ENCODE measurements at regions not wholly inside any gene's neighbourhood (a gene's known extent, or its start where the extent isn't known, plus 50 kb on each side); places are given as distances from the start of the nearest gene placed in this dataset.
"Not testable (repeated sequence)": the region's sequence is repeated elsewhere in the genome, so short reads cannot be mapped to it uniquely, and the experiment has no call there.

DNA sequence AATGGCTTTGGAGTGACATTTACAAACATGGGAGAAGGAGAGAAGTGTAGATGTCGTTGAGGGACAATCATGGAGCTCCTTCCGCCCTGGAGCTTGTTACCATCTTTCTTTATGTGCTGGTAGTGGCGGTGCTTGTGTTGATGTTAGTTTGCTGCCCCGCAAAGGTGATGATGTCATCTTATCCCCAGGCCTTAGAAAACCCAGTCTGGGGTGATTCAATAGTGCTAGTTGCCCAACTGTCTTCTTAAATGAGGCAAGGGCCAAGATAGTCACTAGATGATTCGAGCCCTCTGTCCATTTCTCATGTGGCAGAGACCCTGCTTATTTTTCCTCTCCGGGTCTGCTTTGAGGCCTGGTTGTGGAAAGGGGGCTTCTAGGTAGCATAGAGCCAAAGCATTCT, 277.4 kb downstream of the CCSER2 start:
- Mint-ChIP-seq H3K4me3 (no peak overlapping the region), H3K27ac (no peak overlapping the region), H3K27me3 (peaks cover 12% of the 10 kb centered on the region), H3K36me3 (ENCODE audit: low read depth) (no peaks in the 10 kb centered on the region), H3K9me3 (no peaks in the 10 kb centered on the region), H3K4me1 (no peaks in the 10 kb centered on the region)
- ATAC-seq = no peak
- DNase-seq = no peak

- no peak overlapping the region for H3K4me3 Mint-ChIP-seq
- ATAC-seq (no peak), DNase-seq (no peak)
- H3K4me1 Mint-ChIP-seq = no peaks in the 10 kb centered on the region
- H3K27me3 Mint-ChIP-seq = peaks cover 12% of the 10 kb centered on the region
- H3K36me3 Mint-ChIP-seq (ENCODE audit: low read depth) = no peaks in the 10 kb centered on the region
- H3K9me3 Mint-ChIP-seq = no peaks in the 10 kb centered on the region
- no peak overlapping the region for H3K27ac Mint-ChIP-seq
Measured at GRCh38 chr10:84606428-84606827, 278.0 kb downstream of the CCSER2 start.

- Mint-ChIP-seq H3K27me3 (peaks cover 12% of the 10 kb centered on the region), H3K4me3 (no peak overlapping the region)
Measured at GRCh38 chr10:84607044-84607443, 278.7 kb downstream of the CCSER2 start.

DNA sequence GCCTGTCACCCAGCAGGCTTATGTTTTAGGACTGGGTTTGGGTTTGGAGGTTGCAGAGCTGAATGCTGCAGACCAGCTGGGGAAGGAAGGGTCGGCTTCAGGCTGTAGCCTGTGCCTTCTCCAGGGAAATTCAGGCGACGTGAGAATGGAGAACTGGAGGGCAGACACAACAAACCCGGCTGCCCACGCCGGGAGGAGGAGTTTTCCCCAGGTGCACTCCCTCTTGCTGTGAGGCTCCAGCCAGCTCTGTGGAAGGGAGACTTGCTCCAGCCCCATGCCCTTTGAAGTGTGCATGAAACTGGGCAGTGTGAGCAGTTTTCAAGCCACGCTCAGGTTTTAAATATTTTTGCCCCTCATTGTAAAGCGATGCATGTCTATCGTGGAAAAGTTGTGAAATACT, 279.1 kb downstream of the CCSER2 start:
- Mint-ChIP-seq H3K9me3 (no peaks in the 10 kb centered on the region), H3K27ac (no peak overlapping the region), H3K4me3 (no peak overlapping the region), H3K27me3 (peaks cover 12% of the 10 kb centered on the region), H3K4me1 (no peaks in the 10 kb centered on the region), H3K36me3 (ENCODE audit: low read depth) (no peaks in the 10 kb centered on the region)
- ATAC-seq (no peak), DNase-seq (no peak)

More at GRCh38 chr10:84607044-84607443, 278.7 kb downstream of the CCSER2 start:
- H3K9me3 Mint-ChIP-seq = no peaks in the 10 kb centered on the region
- ATAC-seq (no peak), DNase-seq (no peak)
- no peaks in the 10 kb centered on the region for H3K4me1 Mint-ChIP-seq
- H3K27ac Mint-ChIP-seq = no peak overlapping the region
- no peaks in the 10 kb centered on the region for H3K36me3 Mint-ChIP-seq (ENCODE audit: low read depth)

- Mint-ChIP-seq H3K4me3 (no peak overlapping the region), H3K27ac (no peak overlapping the region), H3K36me3 (ENCODE audit: low read depth) (no peaks in the 10 kb centered on the region), H3K4me1 (no peaks in the 10 kb centered on the region), H3K9me3 (no peaks in the 10 kb centered on the region), H3K27me3 (peaks cover 12% of the 10 kb centered on the region)
- no peak for DNase-seq
- no peak for ATAC-seq
Measured at GRCh38 chr10:84608126-84608525, 279.7 kb downstream of the CCSER2 start.

GRCh38 chr10:84613336-84614021, 285.1 kb downstream of the CCSER2 start:
- Mint-ChIP-seq H3K4me3 (no peak overlapping the region), H3K27me3 (peaks cover 13% of the 10 kb centered on the region), H3K36me3 (ENCODE audit: low read depth) (no peaks in the 10 kb centered on the region), H3K27ac (no peak overlapping the region), H3K9me3 (no peaks in the 10 kb centered on the region), H3K4me1 (no peaks in the 10 kb centered on the region)
- ATAC-seq = no peak
- no peak for DNase-seq

DNA sequence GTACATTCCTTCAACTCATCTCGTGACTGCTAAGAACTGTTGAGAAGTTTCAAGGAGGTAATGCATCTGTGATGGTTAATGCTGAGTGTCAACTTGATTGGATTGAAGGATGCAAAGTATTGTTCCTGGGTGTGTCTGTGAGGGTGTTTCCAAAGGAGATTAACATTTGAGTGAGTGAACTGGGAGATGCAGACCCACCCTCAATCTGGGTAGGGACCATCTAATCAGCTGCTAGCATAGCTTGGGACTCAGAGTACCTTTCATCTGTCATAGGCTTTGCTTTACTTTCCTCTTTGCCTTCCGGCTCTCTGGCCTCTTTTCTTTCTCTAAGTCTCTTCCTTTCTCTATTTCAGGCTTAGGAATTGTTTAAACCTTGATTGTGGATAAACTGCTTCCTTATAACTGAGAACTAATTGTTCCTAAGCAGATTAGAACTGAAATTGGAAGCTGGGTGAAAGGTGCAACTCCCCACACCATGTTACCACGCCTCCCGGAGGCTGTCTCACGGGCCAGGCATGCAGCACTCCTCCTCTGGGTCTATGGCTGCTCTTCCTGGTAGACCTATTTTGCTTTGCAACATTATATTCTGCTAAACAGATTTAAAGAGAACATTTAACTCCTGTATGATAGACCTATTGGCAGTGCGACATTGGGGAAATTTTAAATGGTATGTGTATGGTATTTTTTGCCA, 298.2 kb downstream of the CCSER2 start:
- no peak for ATAC-seq
- no peak for DNase-seq
- H3K9me3 Mint-ChIP-seq = no peaks in the 10 kb centered on the region
- H3K27me3 Mint-ChIP-seq = no peaks in the 10 kb centered on the region
- no peak overlapping the region for H3K27ac Mint-ChIP-seq
- no peak overlapping the region for H3K4me3 Mint-ChIP-seq
- no peaks in the 10 kb centered on the region for H3K36me3 Mint-ChIP-seq (ENCODE audit: low read depth)
- no peaks in the 10 kb centered on the region for H3K4me1 Mint-ChIP-seq

DNA sequence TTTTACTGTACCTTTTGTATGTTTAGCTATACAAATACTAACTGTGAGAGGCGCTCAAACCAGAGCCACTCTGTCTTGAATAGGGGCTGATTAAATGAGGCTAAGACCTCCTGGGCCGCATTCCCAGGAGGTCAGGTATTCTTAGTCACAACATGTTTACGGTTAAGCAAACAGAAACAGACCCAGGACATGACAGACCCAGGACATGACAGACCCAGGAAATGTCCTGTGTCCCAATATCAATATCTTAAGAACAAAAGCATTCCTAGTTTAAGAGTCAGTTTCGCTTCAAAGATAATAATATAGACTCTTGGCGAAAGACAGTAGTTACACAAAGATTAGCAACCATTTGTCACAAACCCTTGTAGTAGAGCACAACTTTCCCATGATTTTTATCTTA, 304.5 kb downstream of the CCSER2 start:
- no peaks in the 10 kb centered on the region for H3K36me3 Mint-ChIP-seq (ENCODE audit: low read depth)
- peaks cover 1% of the 10 kb centered on the region for H3K27me3 Mint-ChIP-seq
- H3K4me1 Mint-ChIP-seq = no peaks in the 10 kb centered on the region
- DNase-seq = no peak
- no peaks in the 10 kb centered on the region for H3K9me3 Mint-ChIP-seq
- H3K4me3 Mint-ChIP-seq = no peak overlapping the region
- ATAC-seq = no peak
- no peak overlapping the region for H3K27ac Mint-ChIP-seq

GRCh38 chr10:84634636-84635035, 306.2 kb downstream of the CCSER2 start:
- peaks cover 1% of the 10 kb centered on the region for H3K27me3 Mint-ChIP-seq
- H3K27ac Mint-ChIP-seq = no peak overlapping the region
- no peak for DNase-seq
- no peak for ATAC-seq
- no peaks in the 10 kb centered on the region for H3K36me3 Mint-ChIP-seq (ENCODE audit: low read depth)
- no peak overlapping the region for H3K4me3 Mint-ChIP-seq
- no peaks in the 10 kb centered on the region for H3K9me3 Mint-ChIP-seq
- no peaks in the 10 kb centered on the region for H3K4me1 Mint-ChIP-seq

GRCh38 chr10:84650628-84651027, 322.2 kb downstream of the CCSER2 start:
- not testable (repeated sequence) for H3K27ac Mint-ChIP-seq; H3K27me3 Mint-ChIP-seq; DNase-seq; H3K4me3 Mint-ChIP-seq; ATAC-seq; H3K36me3 Mint-ChIP-seq (ENCODE audit: low read depth); H3K9me3 Mint-ChIP-seq; H3K4me1 Mint-ChIP-seq

DNA sequence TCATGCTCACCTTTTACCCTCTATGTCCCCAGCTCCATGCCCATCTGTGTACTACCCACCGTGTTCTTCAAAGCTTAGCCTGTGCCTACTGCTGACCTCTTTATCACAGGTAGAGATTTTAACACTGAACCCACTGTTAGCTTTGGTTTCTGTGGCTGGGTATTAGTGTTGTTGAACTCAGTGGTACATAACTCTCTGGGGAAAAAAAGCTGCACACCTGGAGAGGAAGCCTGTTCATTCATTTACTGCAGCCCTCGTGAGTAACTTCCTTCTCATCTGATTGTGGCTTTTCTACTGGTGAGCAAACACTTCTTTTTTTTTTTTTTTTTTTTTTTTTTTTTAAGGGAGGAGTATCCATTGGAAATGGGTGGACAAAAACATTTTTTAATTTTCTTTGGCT, 326.3 kb downstream of the CCSER2 start:
- ATAC-seq (no peak), DNase-seq (no peak)
- Mint-ChIP-seq H3K4me3 (no peak overlapping the region), H3K27me3 (peaks cover 6% of the 10 kb centered on the region), H3K27ac (no peak overlapping the region), H3K36me3 (ENCODE audit: low read depth) (no peaks in the 10 kb centered on the region), H3K9me3 (no peaks in the 10 kb centered on the region), H3K4me1 (peaks cover 2% of the 10 kb centered on the region)

DNA sequence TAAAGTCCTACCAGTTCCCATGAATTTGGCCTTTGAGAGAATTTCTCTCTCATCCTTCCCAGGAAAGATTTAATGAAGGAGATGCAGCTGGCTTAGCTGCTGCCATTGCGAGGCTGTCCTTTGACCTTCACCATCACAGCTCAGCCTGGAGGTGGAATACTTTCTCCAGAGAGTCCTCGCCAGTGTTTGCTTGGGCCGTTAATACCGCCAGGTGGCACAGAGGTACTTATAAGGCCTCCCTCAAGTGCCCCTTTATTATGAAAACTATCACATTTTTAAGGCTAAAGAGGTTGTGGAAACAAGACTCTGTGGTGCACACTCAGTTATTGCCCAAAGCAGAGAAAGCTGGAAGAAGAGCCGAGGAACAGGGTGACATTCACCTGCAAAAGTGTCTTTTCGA, 330.6 kb downstream of the CCSER2 start:
- H3K27ac Mint-ChIP-seq = no peak overlapping the region
- no peaks in the 10 kb centered on the region for H3K9me3 Mint-ChIP-seq
- H3K36me3 Mint-ChIP-seq (ENCODE audit: low read depth) = no peaks in the 10 kb centered on the region
- DNase-seq (no peak), ATAC-seq (no peak)
- peaks cover 5% of the 10 kb centered on the region for H3K27me3 Mint-ChIP-seq
- no peak overlapping the region for H3K4me3 Mint-ChIP-seq
- peaks cover 2% of the 10 kb centered on the region for H3K4me1 Mint-ChIP-seq

DNA sequence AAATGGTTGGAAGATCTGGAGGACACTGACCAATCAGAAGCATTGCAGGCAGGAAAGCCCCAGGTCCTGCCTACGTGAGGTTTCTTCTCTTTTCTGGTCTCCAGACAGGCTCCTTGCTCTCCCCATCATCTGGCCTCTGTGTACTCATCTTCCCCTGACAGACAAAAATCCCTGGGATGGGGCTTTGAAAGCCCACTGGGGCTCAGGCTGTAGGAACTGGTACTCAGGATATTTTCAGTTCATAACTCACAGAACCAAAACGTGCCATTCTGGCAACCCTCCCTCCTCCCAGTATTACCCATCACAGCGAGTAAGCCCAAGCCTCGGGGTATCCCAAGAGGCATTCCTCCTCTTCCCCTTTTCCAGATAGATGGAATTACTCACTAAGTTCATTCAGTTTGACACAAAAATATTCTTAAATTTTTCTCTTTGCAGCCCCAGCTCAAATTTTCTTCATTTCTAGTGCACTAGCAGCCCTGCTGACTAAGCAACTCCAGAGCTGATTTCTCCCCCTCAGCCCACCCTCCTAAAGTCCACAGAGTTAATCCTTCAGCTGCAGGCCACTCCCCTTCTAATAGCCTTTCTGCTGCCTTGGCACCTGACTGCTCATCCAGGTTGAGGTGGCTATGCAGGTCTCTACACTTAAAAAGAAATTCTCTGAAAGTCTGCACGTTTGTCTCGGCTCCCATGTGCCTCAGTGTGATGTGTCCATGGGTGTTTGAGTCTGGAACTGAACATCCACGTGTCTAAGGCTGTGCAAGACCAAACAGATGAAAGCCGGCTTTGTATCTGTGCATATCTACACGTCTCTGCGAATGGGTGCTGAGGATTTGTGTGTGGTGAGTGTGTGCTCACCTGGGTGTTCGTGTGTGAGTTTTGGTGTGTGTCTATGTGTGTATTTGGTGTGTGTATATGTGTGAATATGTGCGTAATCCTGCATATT, 331.4 kb downstream of the CCSER2 start:
- Mint-ChIP-seq H3K4me1 (peaks cover under 1% of the 10 kb centered on the region), H3K9me3 (no peaks in the 10 kb centered on the region), H3K27ac (no peak overlapping the region), H3K27me3 (peaks cover 4% of the 10 kb centered on the region), H3K4me3 (no peak overlapping the region), H3K36me3 (ENCODE audit: low read depth) (no peaks in the 10 kb centered on the region)
- no peak for DNase-seq
- ATAC-seq = no peak

DNA sequence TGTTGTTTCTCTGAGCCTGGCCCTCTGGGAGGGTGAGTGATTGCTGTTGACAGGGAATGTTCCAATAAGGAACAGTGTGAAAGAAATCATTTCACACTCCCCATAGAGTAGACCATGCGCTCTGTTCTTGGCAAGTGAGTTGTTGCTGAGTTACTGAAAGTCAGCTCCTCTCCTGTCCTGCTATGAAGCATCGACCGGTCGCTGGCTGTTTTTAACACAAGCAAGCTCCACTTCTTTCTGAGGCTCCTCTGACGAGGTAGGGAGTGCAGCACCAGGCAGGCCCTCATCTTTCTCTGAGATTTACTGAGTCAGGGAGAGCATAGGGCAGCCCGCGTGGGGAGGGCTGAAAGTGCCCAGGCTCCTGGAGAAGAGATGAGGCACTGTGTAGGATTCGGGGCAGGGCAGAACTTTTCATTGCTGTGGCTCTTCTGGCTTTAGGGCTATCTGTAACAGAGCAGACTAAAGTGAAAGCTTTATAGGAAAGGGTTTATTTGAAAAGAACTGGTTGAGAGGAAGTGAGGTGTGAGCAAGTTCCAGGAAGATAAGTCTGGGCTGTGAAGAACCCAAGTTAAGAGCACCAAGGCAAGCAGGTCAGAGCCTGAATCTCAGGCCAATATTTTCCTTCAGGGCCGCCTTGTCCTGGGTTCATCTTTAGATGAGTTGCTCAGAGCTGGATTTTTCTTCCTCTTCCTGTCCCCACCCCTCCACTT, 332.2 kb downstream of the CCSER2 start:
- Mint-ChIP-seq H3K27me3 (peaks cover 4% of the 10 kb centered on the region), H3K27ac (no peak overlapping the region), H3K9me3 (no peaks in the 10 kb centered on the region), H3K36me3 (ENCODE audit: low read depth) (no peaks in the 10 kb centered on the region), H3K4me1 (no peaks in the 10 kb centered on the region), H3K4me3 (no peak overlapping the region)
- DNase-seq = no peak
- no peak for ATAC-seq
